Stimulated activated CD8-positive, alpha-beta memory T cell treated with anti-CD3 and anti-CD28 coated beads, Interleukin-7, amount 100 ng/mL, for 4 hours (primary cell): ENCODE measurements at regions not wholly inside any gene's neighbourhood (a gene's known extent, or its start where the extent isn't known, plus 50 kb on each side); places are given as distances from the start of the nearest gene placed in this dataset.
"Not testable (repeated sequence)": the region's sequence is repeated elsewhere in the genome, so short reads cannot be mapped to it uniquely, and the experiment has no call there.

Experiments used
- DNase-seq, 2 donors: peaks; one replicate each; pipeline ENCODE4 v3.0.0-alpha.2; 2020; ENCODE audit warnings: low read depth in 2 of 2

DNA sequence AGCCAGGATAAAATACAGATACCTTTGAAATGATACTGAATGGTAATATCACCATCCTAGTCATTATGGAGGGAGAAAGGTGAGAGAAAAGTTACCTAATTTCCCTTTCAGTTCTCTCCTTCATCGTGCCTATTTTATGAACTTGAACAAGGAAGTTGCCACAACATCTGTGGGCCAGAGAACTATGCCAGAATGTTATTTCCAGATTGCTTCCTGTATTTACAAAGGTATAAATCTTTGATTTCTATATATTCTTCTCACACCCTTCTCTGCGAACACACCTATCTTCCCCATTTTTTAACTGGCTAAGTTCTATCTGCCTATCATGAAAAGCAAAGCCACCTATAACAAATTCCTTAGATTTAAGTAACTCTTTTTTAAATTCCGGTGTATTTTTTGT lies 163.6 kb upstream of the GRM7 start:
- no peak for DNase-seq

DNA sequence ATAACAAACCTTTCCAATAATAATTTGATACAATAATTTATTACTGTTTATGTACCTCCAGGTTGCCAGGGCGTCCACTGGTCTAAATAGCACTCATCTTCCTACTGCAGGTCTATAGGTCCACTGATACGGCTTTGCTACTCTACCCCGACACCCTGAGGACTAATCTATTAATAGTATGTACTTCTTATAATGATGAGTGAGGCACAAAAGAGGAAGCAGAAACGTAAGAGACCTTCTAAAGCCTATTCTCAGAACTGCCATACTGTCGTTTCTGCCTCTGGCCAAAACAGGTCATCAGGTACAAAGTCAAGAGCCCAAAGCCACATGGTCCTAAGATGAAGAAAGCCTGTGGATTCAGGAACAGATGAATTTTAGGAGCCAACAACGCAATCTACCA lies 163.2 kb upstream of the GRM7 start:
- DNase-seq: no peak

DNA sequence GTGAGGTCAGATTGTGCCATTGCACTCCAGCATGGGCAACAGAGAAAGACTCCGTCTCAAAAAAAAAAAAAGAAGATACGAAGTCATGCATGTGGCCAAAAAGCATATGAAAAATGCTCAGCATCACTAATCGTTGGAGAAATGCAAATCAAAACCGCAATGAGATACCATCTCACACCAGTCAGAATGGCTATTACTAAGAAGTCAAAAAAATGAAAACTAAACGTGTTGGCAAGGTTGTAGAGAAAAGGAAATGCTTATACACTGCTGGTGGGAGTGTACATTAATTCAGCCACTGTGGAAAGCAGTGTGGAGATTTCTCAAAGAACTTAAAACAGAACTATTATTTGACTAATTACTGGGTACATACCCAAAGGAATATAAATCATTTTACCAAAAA lies 156.1 kb upstream of the GRM7 start:
- DNase-seq: not testable (repeated sequence)

DNA sequence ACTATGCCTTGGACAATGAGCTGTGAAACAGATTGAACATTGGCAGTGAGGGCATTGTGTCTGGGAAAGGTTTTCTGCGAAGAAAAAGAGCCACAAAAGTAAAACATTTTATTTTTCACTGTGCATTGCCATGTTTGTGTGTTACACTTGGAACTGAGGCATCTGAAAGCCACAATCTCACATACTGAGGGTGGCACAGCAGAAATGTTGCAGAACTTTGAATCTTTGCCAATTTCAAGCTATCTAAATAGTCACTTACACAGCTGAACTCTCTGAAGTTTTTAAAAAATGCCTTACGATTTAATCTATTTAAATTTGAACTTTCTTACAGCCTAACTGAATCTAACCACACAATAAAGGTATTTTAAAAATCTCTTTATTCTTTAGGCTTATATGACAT lies 154.1 kb upstream of the GRM7 start:
- no peak for DNase-seq

DNA sequence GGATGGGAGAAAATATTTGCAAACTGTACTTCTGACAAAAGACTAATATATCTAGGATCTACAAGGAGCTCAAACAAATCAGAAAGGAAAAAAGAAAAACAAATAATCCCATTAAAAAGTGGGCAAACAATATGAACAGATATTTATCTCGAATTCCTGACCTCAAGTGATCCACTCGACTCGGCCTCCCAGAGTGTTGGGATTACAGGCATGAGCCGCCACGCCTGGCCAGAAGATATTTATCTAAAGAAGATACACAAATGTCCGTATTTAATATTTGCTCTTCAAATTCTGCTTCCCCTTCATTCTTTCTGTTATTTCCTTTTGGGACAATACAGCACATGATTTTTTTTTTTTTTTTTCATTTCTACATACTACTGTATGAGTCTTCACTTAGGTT lies 151.7 kb upstream of the GRM7 start:
- DNase-seq: no peak

DNA sequence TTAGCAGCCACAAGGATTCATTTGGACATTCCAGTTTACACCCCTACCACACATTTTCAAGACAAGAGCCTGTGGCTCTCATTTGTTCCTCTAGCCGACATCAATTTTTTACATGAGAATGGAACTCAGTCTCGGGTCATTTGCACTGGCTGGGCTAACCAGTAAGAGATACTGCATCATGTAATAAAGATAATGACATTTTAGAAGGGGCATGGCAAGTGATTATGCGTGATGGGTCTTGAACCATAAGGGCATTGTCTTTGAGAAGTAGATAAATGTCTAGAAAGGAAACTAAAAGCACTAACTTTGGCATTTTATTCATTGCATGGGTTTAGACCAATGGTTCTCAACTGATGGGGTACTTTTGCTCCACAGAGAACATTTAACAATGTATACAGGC lies 146.0 kb upstream of the GRM7 start:
- DNase-seq: no peak

DNA sequence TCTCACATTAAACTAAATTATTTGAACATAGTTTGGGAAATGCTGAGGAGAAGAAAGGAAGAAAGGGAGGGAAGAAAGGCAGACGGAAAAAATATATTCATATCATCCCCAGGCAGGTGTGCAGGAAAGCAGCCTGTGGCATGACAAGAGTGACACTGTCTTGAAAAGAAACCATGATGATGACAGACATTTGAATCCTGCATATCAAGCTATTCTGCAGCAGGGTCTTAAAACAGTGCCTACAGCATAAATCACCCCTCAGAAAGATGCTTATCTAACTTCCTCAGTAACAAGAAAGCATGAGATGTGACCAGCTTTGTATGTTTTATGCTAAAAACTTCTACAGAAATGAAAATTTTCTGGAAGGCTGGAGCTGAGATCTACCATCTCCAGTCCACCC lies 144.5 kb upstream of the GRM7 start:
- no peak for DNase-seq

DNA sequence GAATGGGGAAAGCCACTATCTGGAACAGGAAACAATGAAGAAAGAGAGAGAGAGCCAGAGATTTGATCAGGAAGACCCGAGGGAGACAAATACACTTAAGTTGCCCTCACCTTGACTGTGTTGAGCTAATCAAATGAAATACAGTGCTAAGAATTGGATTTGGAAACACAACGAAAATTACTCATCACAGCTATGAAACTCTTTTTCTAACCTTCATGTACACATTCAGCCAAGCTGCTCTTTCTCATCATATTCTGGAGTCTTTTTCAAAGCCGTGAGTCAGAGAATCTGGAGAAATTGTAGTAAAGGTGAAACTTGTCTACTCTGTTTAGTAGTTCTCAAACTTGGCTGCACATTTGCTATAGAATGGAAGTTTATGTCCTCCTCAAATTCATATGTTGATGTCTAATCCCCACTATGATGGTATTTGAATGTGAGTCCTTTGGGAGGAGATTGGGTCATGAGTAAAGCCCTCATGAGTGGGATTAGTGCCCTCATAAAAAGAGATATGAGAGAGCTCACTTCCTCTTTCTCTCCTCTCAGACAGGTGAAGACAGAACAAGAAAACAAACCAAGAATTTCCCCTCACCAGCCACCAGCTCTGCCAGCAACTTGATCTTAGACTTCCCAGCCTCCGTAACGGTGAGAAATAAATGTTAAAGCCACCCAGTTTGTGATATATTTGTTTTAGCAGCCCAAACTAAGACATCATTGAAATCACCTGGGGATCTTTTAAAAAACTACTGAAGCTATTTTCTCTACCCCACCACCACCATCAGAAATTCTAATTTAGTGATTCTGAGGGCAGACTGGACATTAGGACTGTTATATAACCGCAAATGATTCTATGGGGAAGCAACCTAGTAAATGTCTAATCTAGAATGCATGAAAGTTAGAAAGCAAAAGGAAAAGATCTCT lies 143.6 kb upstream of the GRM7 start:
- no peak for DNase-seq

DNA sequence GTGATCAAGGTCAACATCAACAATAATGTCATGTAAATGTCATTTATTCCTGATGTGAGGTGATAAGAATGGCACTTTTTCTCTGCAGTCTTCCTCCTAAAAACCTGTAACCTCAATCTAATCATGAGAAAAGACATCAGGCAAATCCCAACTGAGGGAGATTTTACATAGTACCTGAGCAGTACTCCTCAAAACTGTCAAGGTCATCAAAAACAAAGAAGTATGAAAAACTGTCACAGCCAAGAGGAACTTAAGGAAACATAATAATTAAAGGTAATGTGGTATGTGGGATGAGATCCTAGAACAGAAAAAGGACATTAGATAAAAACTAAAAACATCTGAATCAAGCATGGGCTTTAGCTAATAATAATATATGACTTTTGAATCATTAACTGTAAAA lies 140.9 kb upstream of the GRM7 start:
- DNase-seq: no peak

DNA sequence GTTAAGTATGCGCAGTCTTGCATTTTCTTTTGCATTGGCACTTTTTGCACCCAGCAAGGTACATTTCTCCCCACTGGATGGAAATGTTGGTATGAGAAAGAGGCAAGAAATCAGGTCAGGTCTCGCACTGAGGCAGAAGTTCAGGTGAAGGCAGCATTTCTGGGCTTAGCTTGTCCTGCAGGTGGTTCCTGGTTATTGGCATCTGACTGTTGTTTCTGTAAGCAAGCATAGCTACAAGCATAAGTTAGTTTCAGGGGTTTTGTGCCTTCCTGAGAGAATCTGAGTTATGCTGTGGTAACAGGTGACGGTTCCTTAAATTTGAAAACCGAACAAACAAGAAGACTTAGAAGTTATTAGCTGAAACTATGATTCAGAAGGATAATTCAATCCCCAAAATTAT lies 139.4 kb upstream of the GRM7 start:
- DNase-seq: no peak

DNA sequence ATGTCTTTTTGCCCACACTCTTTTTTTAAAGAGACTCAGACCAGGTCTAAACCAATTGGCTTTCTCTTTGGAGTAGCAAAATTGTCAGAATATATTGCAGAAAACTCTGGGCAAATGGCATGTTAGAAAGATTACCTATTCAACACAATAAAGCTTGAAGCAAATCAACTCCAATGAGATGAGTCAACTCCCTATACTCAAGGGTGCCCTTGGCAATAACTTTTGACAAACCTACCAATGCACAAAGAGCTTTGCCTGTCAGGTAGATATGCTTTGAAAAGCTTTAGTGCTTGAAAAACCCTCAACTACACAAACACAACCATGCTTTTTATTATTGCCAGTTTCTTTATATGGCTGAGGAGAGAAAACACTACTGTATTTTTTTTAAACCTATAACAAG lies 137.7 kb upstream of the GRM7 start:
- no peak for DNase-seq

DNA sequence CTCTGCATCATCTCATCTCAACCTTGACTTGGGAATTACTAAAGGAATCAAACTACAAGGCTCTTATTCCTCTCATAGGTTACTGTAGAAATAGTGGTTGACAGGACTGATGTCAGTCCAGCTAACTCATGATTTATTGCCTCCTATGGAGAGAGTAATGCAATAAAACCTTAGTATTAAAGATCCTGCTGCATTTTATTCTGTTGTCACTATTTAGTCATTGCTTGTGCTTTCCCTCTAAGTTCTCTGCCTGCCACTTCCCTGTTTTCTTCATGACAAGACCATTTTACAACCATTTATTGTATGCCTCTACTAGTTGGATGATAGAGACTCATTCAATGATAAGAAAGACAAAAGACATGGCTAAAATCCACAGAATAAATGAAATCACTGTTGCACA lies 134.1 kb upstream of the GRM7 start:
- DNase-seq: no peak

DNA sequence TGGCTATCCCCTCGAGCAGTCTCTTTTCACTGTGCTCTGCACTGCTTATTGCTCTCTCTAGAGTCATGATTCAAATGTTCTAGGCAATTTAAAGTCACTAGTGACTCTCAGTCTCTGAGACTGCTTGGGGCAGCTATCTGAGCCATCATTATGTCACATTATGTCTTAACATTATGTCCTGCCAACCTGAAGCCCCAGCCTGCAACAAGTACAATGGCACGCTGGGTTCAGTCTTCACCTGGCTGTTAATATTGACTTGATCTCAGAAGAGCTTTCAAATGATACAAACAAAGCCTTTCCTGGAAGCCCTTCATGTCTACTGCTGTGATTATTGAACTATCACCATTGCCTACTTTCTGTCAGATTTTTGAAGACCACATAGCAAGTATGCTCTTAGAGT lies 128.1 kb upstream of the GRM7 start:
- no peak for DNase-seq

DNA sequence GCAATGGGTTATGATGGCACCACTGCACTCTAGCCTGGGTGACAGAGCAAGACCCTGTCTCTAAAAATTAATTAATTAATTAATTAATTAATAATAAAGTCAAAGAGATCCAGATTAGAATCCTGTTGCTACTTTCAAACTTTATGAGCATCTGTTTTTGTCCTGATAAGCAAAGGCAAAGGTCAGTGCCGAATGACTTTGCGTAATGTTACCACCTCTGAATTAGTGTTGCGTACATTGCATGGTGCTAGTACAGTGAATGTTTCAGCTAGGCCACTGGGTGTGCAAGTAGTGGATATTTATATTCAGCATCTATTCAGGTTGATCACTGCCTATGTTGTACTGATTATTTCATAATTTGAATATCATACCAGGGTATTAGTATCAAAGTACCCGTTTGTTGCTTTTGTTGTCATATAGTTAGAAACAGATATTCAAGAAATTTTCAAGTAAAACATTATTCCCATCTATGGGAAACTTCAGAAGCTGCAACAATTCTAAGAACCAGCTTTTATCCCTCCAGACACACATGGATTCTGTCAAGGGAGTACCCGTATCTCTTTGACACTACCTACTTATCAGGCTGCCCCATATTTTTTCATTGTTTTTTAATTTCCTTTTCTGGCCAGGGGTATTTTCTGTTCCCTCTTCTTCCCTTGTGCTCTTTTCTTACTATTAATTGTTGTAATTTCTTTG lies 127.1 kb upstream of the GRM7 start:
- DNase-seq: no peak

DNA sequence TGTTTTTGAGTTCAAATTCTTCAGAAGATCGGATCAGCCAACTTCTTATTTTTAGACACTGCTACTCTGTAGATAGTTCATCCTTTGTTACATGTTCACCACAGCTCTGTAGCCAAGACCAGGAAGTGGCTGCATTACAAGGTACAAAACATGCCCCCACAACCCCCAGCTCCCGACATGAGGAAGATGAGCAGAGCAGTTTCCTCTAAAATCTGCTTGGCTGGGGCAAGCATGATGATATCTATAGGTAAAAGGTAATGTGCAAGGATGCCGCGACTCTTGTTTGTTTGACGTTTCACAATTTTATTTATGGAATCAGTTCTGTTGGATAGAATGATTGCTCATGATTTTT lies 126.5 kb upstream of the GRM7 start:
- no peak for DNase-seq

DNA sequence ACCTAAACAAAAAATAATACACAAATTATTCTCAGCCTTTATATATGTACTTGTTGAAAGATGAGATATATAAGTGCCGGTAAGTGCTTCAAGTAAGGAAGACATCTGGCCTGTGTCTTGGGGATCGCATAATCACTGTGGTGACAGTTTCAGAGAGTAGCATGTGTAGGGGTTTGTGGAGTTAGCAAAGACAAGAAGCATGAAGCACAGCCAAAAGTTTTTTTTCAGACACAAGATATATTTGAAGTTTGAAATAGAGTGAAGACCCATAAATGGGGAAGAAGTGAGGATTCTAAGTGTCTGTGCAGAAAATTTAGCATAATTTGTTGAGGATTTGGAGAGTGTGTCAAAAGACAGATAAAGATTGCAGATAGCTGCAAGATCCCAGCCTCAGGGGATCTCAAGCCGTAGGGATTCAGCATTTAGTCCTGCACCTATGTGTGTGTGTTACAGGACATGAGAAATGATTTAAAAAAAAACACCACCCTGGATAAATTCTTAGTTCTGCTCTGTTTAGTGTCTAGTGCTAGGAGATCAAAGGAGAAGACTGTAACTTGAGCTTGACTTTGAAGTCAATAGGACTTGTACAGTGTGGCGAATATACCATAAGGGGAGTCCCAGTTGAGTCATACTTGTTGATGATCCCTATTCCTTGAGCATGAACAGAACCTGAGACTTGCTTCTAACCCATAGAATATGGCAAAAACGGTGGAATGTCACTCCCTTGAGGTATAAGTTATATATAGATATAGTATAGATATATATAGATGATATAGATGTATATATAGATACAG lies 123.9 kb upstream of the GRM7 start:
- no peak for DNase-seq

DNA sequence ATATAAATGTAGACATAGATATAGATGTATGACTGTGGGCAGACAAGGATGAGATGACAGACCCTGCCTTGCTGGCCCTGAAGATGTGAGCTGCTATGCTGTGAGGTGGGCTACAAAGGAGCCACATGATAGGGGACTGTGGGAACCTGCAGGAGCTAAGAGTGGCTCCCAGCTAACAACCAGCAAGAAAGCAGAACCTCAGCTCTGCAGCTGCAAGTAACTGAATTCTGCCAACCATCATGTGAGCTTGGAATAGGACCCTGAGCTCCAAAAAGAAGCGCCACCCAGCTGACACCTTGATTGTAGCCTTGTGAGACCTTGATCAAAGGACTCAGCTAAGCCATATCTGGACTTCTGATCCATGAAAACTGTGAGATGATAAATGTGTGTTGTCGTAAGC lies 123.3 kb upstream of the GRM7 start:
- no peak for DNase-seq

DNA sequence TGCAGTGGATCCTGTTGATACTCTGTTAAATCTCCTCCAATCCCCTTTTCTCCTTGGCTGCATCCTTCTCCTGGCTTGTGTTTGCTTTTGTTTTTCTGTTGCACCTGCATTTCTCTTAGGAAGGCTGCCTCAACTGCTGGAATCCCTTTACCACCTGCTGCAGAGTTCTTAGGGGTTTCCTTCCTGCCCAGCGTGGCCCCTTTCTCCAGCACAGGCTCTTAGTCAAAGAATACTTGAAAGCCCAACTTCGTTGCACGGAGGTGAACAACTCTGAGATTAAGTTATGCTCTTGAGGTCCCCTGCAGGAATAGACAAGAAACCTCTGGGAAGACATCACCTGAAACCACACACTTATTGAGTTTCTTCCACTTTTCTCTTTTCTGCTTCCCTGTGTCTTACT lies 121.6 kb upstream of the GRM7 start:
- DNase-seq: no peak

DNA sequence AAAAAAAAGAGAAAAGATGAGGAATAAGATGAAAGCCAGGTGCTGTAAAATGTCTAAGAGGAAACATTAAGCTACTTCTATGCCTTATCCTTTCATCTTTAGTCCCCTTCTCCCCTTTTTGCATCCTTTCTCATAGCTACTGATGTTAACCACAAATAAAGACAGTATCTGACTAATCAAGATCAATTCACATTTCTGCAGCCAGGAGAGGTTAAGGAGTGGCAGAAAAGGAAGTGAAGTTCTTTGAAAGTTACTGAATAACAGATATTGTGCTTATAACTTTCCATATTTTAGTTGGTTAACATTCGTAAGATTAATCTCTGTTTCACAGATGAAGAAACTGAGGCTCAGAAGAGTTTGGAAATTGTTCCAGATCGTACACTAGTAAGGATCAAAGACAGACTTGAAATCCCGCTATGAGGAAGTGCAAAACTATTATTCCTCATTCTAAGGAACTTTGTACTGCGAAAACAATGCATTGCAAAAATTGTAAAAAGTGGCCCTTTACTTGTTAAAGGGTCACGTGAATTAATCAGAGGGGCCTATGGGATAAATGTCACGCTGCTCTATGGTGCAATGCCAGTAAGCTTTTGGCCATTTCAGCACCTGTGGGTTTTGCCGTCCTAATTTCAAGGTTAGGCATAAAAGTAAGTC lies 117.7 kb upstream of the GRM7 start:
- no peak for DNase-seq

DNA sequence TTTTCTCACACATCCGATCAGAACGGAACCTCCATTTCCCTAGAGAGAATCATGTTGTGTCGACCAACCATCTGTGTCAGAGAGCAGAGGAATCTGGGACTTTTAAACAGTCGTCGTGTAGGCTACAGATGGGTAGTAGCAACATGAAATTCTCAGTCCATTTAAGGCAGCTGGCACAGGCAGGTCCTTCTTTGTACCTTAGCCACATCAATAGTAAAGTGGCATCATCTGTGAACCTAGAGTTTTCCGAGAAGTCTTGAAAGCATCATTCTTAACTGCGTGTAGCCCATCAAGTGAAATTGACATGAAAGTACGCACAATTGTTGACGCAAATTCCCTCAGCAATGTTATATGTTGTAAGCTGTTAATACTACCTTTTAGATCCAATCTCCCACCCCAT lies 114.5 kb upstream of the GRM7 start:
- DNase-seq: no peak

DNA sequence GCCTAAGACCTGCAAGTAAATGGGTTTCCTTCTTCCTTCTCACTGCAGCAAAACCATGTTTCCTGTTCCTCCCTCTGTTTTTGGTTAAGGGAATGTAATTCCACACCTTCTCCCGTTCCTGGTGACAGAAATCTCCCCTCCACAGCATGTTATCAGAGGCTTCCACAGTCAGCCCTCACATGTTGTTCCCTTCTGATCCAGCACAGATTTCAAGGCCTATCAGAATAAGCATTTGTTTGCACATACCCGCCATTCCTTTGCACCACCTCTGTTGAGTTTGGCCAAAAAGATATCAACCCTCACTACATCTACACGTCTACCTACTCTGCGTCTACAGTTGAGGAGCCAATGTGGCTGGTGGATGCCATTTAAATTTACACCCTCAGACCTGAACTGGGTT lies 113.9 kb upstream of the GRM7 start:
- DNase-seq: no peak

DNA sequence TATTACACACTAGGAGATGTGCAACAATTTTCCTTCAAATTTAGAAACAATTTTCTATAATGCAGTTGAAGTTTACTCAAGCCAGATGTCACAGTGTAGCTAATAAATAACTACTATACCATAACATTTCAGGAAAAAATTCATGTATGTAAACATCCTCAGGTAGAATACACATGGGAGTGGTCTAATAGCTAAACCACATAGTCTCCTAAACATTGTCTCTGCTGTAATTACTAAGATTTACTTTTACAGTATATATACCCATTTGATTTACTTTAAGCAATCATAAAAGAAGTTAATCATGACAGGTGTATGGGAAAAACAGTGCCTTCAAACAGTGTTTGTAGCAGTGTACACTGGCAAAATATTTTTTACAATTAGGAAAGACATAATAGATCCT lies 110.1 kb upstream of the GRM7 start:
- DNase-seq: no peak
